Uterus (tissue), 3 donors: ENCODE measurements at regions not wholly inside any gene's neighbourhood (a gene's known extent, or its start where the extent isn't known, plus 50 kb on each side); places are given as distances from the start of the nearest gene placed in this dataset.

Experiments
- DNase-seq, 2 donors: peaks; one replicate each; pipeline ENCODE4 v3.0.0-alpha.2; 2019 to 2020
- H3K27ac ChIP-seq, 2 donors: fragments of 200-600 bp; sonication (generic); 1 replicate in 1 of 2; 2 replicates in 1 of 2; pipeline ENCODE4 v1.5.1; 2016 to 2018
- H3K27me3 ChIP-seq, 2 donors: fragments of 200-600 bp; sonication (generic); one replicate each; pipeline ENCODE4 v1.5.1; 2018 to 2019; ENCODE audit warnings: control low read depth in 1 of 2
- H3K36me3 ChIP-seq, 2 donors: fragments of 200-600 bp; sonication (generic); one replicate each; pipeline ENCODE4 v1.5.1; 2019; ENCODE audit warnings: control low read depth in 1 of 2
- H3K4me1 ChIP-seq, 2 donors: fragments of 200-600 bp; sonication (generic); one replicate each; pipeline ENCODE4 v1.5.1; 2018 to 2019; ENCODE audit warnings: control low read depth in 1 of 2
- H3K4me3 ChIP-seq, 2 donors: fragments of 200-600 bp; sonication (generic); 1 replicate in 1 of 2; 2 replicates in 1 of 2; pipeline ENCODE4 v1.5.1; 2018 to 2019; ENCODE audit warnings: mild to moderate bottlenecking in 1 of 2
- H3K9me3 ChIP-seq, 2 donors: fragments of 200-600 bp; sonication (generic); one replicate each; pipeline ENCODE4 v1.5.1; 2019; ENCODE audit warnings: control low read depth in 1 of 2
- CTCF ChIP-seq, 4 experiments: fragments of 200-600 bp in 2 of 4; fragments of 450-650 bp in 2 of 4; sonication (generic) in 2 of 4; IDR thresholded peaks; one replicate each; pipeline ENCODE4 v1.5.1; 2016 to 2019; ENCODE audit warnings: antibody characterized with exemption in 4 of 4, mild to moderate bottlenecking in 2 of 4, moderate library complexity in 1 of 4
- POLR2A ChIP-seq, 2 donors: fragments of 450-650 bp; IDR thresholded peaks; one replicate each; pipeline ENCODE4 v1.6.1; 2016; ENCODE audit warnings: antibody characterized with exemption in 2 of 2, mild to moderate bottlenecking in 1 of 2, moderate library complexity in 1 of 2
- intact Hi-C: fragments of 100-400 bp; cut with DNase I; formaldehyde crosslinking; loops from one replicate; pipeline ENCODE4 v1.15.1; 2023; ENCODE audit warnings: low total_unique reads
- donor health status: DM: yes; HTN: yes; CAD: no.

- H3K4me1 ChIP-seq = no peaks in the 10 kb centered on the region
- TF ChIP-seq POLR2A (IDR thresholded peaks at IDR 0.05) (no peak), CTCF (IDR thresholded peaks at IDR 0.05) (no peak)
- intact Hi-C loops = no loop called here
- H3K4me3 ChIP-seq = no peak overlapping the region
- H3K27ac ChIP-seq = no peak overlapping the region
- no peaks in the 10 kb centered on the region for H3K27me3 ChIP-seq
- H3K9me3 ChIP-seq = no peaks in the 10 kb centered on the region
- no peaks in the 10 kb centered on the region for H3K36me3 ChIP-seq
- no peak for DNase-seq
These were observed 942.2 kb downstream of the CNTNAP5 start for GRCh38 chr2:124967325-124967724.

- Histone ChIP-seq H3K4me3 (no peak overlapping the region), H3K27ac (no peak overlapping the region), H3K36me3 (no peaks in the 10 kb centered on the region), H3K27me3 (no peaks in the 10 kb centered on the region), H3K4me1 (no peaks in the 10 kb centered on the region), H3K9me3 (no peaks in the 10 kb centered on the region)
- intact Hi-C loops = no loop called here
- no peak for DNase-seq
- TF ChIP-seq POLR2A (IDR thresholded peaks at IDR 0.05) (no peak), CTCF (IDR thresholded peaks at IDR 0.05) (no peak)
These were observed 944.9 kb downstream of the CNTNAP5 start for GRCh38 chr2:124970030-124970429.

GRCh38 chr2:124973396-124973795, 948.3 kb downstream of the CNTNAP5 start:
- intact Hi-C loops = no loop called here
- no peaks in the 10 kb centered on the region for H3K27me3 ChIP-seq
- no peaks in the 10 kb centered on the region for H3K36me3 ChIP-seq
- H3K4me3 ChIP-seq = no peak overlapping the region
- no peak for DNase-seq
- no peaks in the 10 kb centered on the region for H3K9me3 ChIP-seq
- no peak overlapping the region for H3K27ac ChIP-seq
- no peaks in the 10 kb centered on the region for H3K4me1 ChIP-seq
- TF ChIP-seq POLR2A (IDR thresholded peaks at IDR 0.05) (no peak), CTCF (IDR thresholded peaks at IDR 0.05) (no peak)

GRCh38 chr2:124975224-124975623, 950.1 kb downstream of the CNTNAP5 start:
- TF ChIP-seq CTCF (IDR thresholded peaks at IDR 0.05) = no peak
- TF ChIP-seq POLR2A (IDR thresholded peaks at IDR 0.05) = no peak
- no peak for DNase-seq
- intact Hi-C loops = no loop called here
- Histone ChIP-seq H3K9me3 (no peaks in the 10 kb centered on the region), H3K36me3 (no peaks in the 10 kb centered on the region), H3K27me3 (no peaks in the 10 kb centered on the region), H3K27ac (no peak overlapping the region), H3K4me1 (no peaks in the 10 kb centered on the region), H3K4me3 (no peak overlapping the region)

GRCh38 chr2:124975648-124976047, 950.6 kb downstream of the CNTNAP5 start:
- no peak for DNase-seq

More at GRCh38 chr2:124975648-124976047, 950.6 kb downstream of the CNTNAP5 start:
- Histone ChIP-seq H3K4me1 (no peaks in the 10 kb centered on the region), H3K4me3 (no peak overlapping the region), H3K27ac (no peak overlapping the region), H3K36me3 (no peaks in the 10 kb centered on the region), H3K9me3 (no peaks in the 10 kb centered on the region), H3K27me3 (no peaks in the 10 kb centered on the region)
- TF ChIP-seq POLR2A (IDR thresholded peaks at IDR 0.05) (no peak), CTCF (IDR thresholded peaks at IDR 0.05) (no peak)
- intact Hi-C loops = no loop called here
